Sigmoid colon (tissue), 6 donors: ENCODE measurements at regions not wholly inside any gene's neighbourhood (a gene's known extent, or its start where the extent isn't known, plus 50 kb on each side); places are given as distances from the start of the nearest gene placed in this dataset.

Experiments used
- DNase-seq: peaks from one replicate; pipeline ENCODE4 v3.0.0-alpha.2; 2019
- H3K27ac ChIP-seq, 4 donors: fragments of 200-600 bp; sonication (generic); one replicate each; pipeline ENCODE4 v1.5.1; 2016 to 2019; ENCODE audit warnings: mild to moderate bottlenecking in 1 of 4
- H3K27me3 ChIP-seq, 3 donors: fragments of 200-600 bp; sonication (generic); one replicate each; pipeline ENCODE4 v1.5.1; 2019; ENCODE audit warnings: mild to moderate bottlenecking in 1 of 3
- H3K36me3 ChIP-seq, 4 donors: fragments of 200-600 bp; sonication (generic); one replicate each; pipeline ENCODE4 v1.5.1; 2016 to 2019
- H3K4me1 ChIP-seq, 4 donors: fragments of 200-600 bp; sonication (generic); one replicate each; pipeline ENCODE4 v1.5.1; 2017 to 2019
- H3K4me3 ChIP-seq, 4 donors: fragments of 200-600 bp; sonication (generic); one replicate each; pipeline ENCODE4 v1.5.1; 2017 to 2019; ENCODE audit warnings: mild to moderate bottlenecking in 2 of 4, moderate library complexity in 1 of 4
- H3K9me3 ChIP-seq, 4 donors: fragments of 200-600 bp in 3 of 4; sonication (generic) in 3 of 4; one replicate each; pipeline versions ENCODE4 v1.5.1 to v1.6.1; 2013 to 2019
- EP300 ChIP-seq, 4 donors: sonication (generic); formaldehyde crosslinking; IDR thresholded peaks; one replicate each; pipeline ENCODE4 v1.6.1; 2017; ENCODE audit warnings: antibody characterized with exemption in 4 of 4
- POLR2A ChIP-seq, 2 donors: fragments of 450-650 bp; IDR thresholded peaks; one replicate each; pipeline ENCODE4 v1.6.1; 2016; ENCODE audit warnings: antibody characterized with exemption in 2 of 2, mild to moderate bottlenecking in 2 of 2, moderate library complexity in 2 of 2
- POLR2AphosphoS5 ChIP-seq, 4 donors: sonication (generic); formaldehyde crosslinking; IDR thresholded peaks; one replicate each; pipeline ENCODE4 v1.6.1; 2017; ENCODE audit warnings: antibody characterized with exemption in 4 of 4
- WGBS, 2 donors: extraction: QIAGEN DNeasy Blood & Tissue Kit; methylation state at CpG; one replicate each; pipeline ENCODE4 v1.1.7; 2013; 5-methylcytosine and 5-hydroxymethylcytosine counted together
- intact Hi-C: fragments of 100-400 bp; cut with DNase I; formaldehyde crosslinking; loops from one replicate; pipeline ENCODE4 v1.15.1; 2023
- TF ChIP-seq, protein P1 (sequence below), 4 experiments: fragments of 450-650 bp in 3 of 4; fragments of 200-600 bp in 1 of 4; IDR thresholded peaks; one replicate each; pipeline ENCODE4 v1.5.1; 2016 to 2019; ENCODE audit warnings: antibody characterized with exemption in 4 of 4, mild to moderate bottlenecking in 3 of 4, moderate library complexity in 2 of 4
- donor health status: healthy with polysubstance abuse.
- donor health status: healthy.

DNA sequence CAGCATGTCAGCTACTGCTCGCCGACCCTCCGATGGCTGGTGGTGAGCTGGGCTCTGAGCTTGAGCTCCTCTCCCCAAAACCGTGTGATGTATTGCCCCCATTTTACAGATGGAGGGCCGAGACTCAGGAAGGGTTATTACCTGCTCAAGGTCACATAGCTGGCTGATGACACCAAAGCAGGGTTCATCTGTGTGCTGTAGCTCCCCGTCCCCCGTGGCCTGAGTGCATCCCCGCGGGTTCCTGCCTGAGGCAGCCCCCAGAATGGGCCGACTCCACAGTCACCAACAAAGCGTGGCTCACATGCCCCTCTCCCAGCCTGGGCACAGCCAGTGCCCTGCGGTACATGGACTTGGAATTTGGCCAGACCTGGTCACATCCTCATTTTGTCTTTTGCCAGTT is 198.6 kb downstream of the TFCP2L1 start:
- DNase-seq, result no peak
- intact Hi-C loops, result no loop called here
- H3K27ac ChIP-seq, result no peak overlapping the region
- H3K27me3 ChIP-seq, result peaks cover 0 to 2% (median 0%) of the 10 kb centered on the region in 3 donors
- no peak overlapping the region for H3K4me3 ChIP-seq
- 86 to 87% methylated on average over 12 of the region's 12 CpGs for WGBS, 2 donors
- TF ChIP-seq POLR2A (IDR thresholded peaks at IDR 0.05), result no peak
- TF ChIP-seq EP300 (IDR thresholded peaks at IDR 0.05), result no peak
- TF ChIP-seq, protein P1, sequence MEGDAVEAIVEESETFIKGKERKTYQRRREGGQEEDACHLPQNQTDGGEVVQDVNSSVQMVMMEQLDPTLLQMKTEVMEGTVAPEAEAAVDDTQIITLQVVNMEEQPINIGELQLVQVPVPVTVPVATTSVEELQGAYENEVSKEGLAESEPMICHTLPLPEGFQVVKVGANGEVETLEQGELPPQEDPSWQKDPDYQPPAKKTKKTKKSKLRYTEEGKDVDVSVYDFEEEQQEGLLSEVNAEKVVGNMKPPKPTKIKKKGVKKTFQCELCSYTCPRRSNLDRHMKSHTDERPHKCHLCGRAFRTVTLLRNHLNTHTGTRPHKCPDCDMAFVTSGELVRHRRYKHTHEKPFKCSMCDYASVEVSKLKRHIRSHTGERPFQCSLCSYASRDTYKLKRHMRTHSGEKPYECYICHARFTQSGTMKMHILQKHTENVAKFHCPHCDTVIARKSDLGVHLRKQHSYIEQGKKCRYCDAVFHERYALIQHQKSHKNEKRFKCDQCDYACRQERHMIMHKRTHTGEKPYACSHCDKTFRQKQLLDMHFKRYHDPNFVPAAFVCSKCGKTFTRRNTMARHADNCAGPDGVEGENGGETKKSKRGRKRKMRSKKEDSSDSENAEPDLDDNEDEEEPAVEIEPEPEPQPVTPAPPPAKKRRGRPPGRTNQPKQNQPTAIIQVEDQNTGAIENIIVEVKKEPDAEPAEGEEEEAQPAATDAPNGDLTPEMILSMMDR (IDR thresholded peaks at IDR 0.05), result no peak
- TF ChIP-seq POLR2AphosphoS5 (IDR thresholded peaks at IDR 0.05), result no peak
- H3K36me3 ChIP-seq, result no peaks in the 10 kb centered on the region
- peaks cover 0 to 6% (median 0%) of the 10 kb centered on the region in 4 donors for H3K4me1 ChIP-seq
- no peaks in the 10 kb centered on the region for H3K9me3 ChIP-seq

DNA sequence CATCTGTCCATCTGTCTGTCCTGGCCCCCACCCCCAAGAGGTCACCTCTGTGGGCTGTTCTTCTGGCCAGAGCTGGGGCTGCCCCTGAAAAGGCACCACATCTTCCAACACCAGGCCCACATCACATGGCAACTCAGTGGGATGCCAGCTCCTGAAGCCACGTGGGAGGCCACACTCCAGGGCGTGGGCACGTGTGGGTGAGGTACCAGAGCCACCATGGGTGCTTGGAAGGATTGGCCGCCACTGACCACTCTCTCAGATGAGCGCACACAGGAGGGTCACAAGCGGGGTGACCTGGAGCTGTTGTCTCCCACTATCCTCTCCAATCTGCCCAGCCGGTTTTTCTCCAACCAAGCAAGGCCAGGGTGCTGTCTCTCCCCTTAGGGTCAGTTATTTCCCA is 197.9 kb downstream of the TFCP2L1 start:
- Histone ChIP-seq H3K36me3 (no peaks in the 10 kb centered on the region), H3K27me3 (peaks cover 0 to 2% (median 0%) of the 10 kb centered on the region in 3 donors), H3K9me3 (no peaks in the 10 kb centered on the region), H3K27ac (no peak overlapping the region), H3K4me3 (no peak overlapping the region), H3K4me1 (peaks cover 0 to 6% (median 0%) of the 10 kb centered on the region in 4 donors)
- DNase-seq, result no peak
- intact Hi-C loops, result no loop called here
- no peak for TF ChIP-seq POLR2A (IDR thresholded peaks at IDR 0.05)
- TF ChIP-seq EP300 (IDR thresholded peaks at IDR 0.05), result no peak
- WGBS, 2 donors, result 88 to 94% methylated on average over 7 of the region's 7 CpGs

DNA sequence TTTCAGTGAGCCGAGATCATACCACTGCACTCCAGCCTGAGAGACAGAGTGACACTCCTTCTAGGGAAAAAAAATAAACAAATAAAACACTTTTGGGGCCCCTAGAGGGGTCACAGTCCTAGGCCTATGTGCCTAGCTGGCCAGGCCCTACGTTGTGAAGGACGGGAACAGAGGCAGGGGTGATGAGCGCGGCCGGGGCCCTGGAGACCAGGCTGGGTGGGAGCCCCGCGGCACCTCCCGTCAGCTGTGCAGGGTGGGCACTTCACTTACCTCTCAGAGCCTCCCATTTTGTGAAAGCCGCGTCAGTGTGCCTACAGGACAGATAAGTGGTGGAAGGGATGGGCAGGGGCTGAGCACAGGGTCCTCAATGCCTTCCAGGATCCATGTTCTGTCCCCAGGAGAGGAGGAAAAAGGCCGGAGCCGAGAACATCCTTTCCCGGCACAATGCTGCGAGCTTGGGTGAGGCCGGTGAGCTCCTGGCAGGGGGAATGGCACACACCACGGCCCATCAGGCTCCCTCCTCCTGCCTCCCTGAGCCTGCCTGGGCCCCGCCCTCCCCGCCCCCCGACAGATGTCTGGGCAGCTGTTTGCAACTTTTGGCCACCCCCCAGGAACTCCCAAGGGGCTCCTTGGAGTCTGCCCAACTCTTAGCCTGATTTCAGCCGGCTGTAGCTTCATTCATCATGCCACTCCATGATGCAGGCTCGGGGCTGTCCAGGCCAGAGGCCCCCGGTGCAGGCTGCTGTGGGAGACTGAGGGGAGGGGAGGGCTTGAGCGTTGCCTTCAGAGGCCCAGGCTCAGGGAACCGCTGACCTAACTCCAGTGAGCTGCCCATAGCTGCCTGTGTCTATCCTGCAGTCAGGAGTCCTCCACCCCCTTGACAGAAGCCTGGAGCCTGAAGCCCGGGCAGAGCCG is 196.5 kb downstream of the TFCP2L1 start:
- no peaks in the 10 kb centered on the region for H3K36me3 ChIP-seq
- 81% methylated on average over 27 of the region's 27 CpGs for WGBS, 2 donors
- DNase-seq, result no peak
- peaks cover 0 to 2% (median 0%) of the 10 kb centered on the region in 3 donors for H3K27me3 ChIP-seq
- peaks cover 0 to 7% (median 0%) of the 10 kb centered on the region in 4 donors for H3K4me1 ChIP-seq
- intact Hi-C loops, result no loop called here
- no peaks in the 10 kb centered on the region for H3K9me3 ChIP-seq
- H3K27ac ChIP-seq, result no peak overlapping the region
- H3K4me3 ChIP-seq, result no peak overlapping the region
- TF ChIP-seq POLR2AphosphoS5 (IDR thresholded peaks at IDR 0.05) (no peak), EP300 (IDR thresholded peaks at IDR 0.05) (no peak), POLR2A (IDR thresholded peaks at IDR 0.05) (no peak)
- TF ChIP-seq, protein P1 (IDR thresholded peaks at IDR 0.05), result no peak

DNA sequence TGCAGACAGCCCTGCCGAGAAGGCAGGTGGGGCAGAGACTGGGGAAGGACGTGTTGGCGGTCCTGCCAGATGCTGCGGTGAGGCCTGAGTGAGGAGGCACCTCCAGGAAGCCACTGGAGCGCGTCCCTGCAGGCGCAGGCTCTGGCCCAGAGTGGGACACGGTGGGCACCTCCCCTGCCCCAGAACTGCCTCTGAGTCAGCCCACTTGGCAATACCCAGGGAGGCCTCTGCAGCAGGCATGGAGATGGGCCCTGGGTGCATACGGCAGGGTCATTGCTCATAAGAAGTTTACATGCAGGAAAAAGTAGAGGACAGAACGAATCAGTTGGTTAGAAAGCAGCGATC is 195.9 kb downstream of the TFCP2L1 start:
- H3K9me3 ChIP-seq, result no peaks in the 10 kb centered on the region
- H3K4me3 ChIP-seq, result no peak overlapping the region
- H3K36me3 ChIP-seq, result no peaks in the 10 kb centered on the region
- TF ChIP-seq POLR2AphosphoS5 (IDR thresholded peaks at IDR 0.05) (no peak), EP300 (IDR thresholded peaks at IDR 0.05) (no peak), POLR2A (IDR thresholded peaks at IDR 0.05) (no peak)
- TF ChIP-seq, protein P1 (IDR thresholded peaks at IDR 0.05), result no peak
- H3K4me1 ChIP-seq, result peaks cover 0 to 14% (median under 1%) of the 10 kb centered on the region in 4 donors
- H3K27ac ChIP-seq, result no peak overlapping the region
- DNase-seq, result peak; percentile 52
- intact Hi-C loops, result no loop called here
- H3K27me3 ChIP-seq, result no peaks in the 10 kb centered on the region
- WGBS, 2 donors, result 80 to 89% methylated on average over 11 of the region's 11 CpGs

DNA sequence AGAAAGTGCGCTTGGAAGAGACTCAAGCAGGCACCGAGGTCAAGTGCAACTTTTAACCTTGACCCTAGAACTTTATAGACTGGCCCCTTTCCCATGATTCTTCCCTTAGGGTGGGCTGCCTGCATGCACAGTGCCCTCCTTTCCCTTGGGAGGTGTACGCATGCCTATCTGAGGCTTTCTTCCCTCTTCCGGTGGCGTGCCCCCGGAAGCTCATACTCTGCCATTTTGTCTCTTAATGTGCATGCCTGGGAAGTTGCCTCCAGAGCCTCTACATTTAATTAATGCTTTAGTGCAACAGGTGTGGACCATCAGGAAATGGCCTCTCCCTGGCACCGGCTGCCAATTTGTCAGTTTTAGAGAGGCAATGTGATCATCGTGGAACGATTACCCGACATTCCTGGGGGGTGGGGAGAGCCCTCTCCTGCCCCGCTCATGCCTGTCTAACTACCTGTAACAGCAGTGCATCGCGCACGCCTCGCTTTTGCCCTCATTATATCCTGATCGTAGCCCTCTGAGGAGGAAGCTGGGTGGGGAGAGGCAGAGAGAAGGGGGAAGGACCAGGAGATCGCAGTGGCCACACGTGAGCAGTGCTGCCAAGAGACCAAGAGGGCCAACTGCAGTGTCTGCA is 194.8 kb downstream of the TFCP2L1 start:
- intact Hi-C loops, result no loop called here
- no peaks in the 10 kb centered on the region for H3K27me3 ChIP-seq
- TF ChIP-seq EP300 (IDR thresholded peaks at IDR 0.05), result no peak
- TF ChIP-seq POLR2A (IDR thresholded peaks at IDR 0.05), result no peak
- TF ChIP-seq POLR2AphosphoS5 (IDR thresholded peaks at IDR 0.05), result no peak
- TF ChIP-seq, protein P1 (IDR thresholded peaks at IDR 0.05), result no peak
- no peaks in the 10 kb centered on the region for H3K36me3 ChIP-seq
- peak; percentile 50 for DNase-seq
- 75 to 87% methylated on average over 18 of the region's 18 CpGs for WGBS, 2 donors
- no peak overlapping the region for H3K27ac ChIP-seq
- H3K9me3 ChIP-seq, result no peaks in the 10 kb centered on the region
- peaks cover 0 to 14% (median 1%) of the 10 kb centered on the region in 4 donors for H3K4me1 ChIP-seq
- no peak overlapping the region for H3K4me3 ChIP-seq
